Spinal cord (tissue), 9 donors: ENCODE measurements at regions not wholly inside any gene's neighbourhood (a gene's known extent, or its start where the extent isn't known, plus 50 kb on each side); places are given as distances from the start of the nearest gene placed in this dataset.
"Not testable (repeated sequence)": the region's sequence is repeated elsewhere in the genome, so short reads cannot be mapped to it uniquely, and the experiment has no call there.

Source experiments
- DNase-seq, 6 donors: peaks; one replicate each; pipeline versions ENCODE4 v3.0.0 to v3.0.0-alpha.2; 2013 to 2015; ENCODE audit warnings: low spot score in 6 of 6, low read depth in 4 of 6
- H3K27ac ChIP-seq: one replicate; pipeline ENCODE4 v1.5.1; 2013; ENCODE audit warnings: low read depth, low read length, control low read depth
- H3K27me3 ChIP-seq: one replicate; pipeline ENCODE4 v1.6.1; 2013; ENCODE audit warnings: low read length; ENCODE audit not compliant: control insufficient read depth, insufficient read depth
- H3K36me3 ChIP-seq: one replicate; pipeline ENCODE4 v1.6.1; 2013; ENCODE audit warnings: low read length; ENCODE audit not compliant: control insufficient read depth, insufficient read depth
- H3K4me1 ChIP-seq: one replicate; pipeline ENCODE4 v1.6.1; 2013; ENCODE audit warnings: low read length; ENCODE audit not compliant: control insufficient read depth, insufficient read depth
- H3K4me3 ChIP-seq: one replicate; pipeline ENCODE4 v1.5.1; 2013; ENCODE audit warnings: low read depth, low read length, control low read depth
- H3K9me3 ChIP-seq: one replicate; pipeline ENCODE4 v1.6.1; 2013; ENCODE audit warnings: low read length; ENCODE audit not compliant: control insufficient read depth, insufficient read depth
- WGBS: methylation state at CpG from one replicate; pipeline ENCODE4 v1.1.5; 2013; ENCODE audit warnings: missing lambda C conversion rate; ENCODE audit not compliant: insufficient coverage; 5-methylcytosine and 5-hydroxymethylcytosine counted together
- donor health status: healthy.

- Histone ChIP-seq H3K36me3 (no peaks in the 10 kb centered on the region), H3K4me1 (no peaks in the 10 kb centered on the region), H3K27me3 (no peaks in the 10 kb centered on the region), H3K27ac (no peak overlapping the region), H3K4me3 (no peak overlapping the region), H3K9me3 (no peaks in the 10 kb centered on the region)
- no peak for DNase-seq
- WGBS: 95% methylated on average over 4 of the region's 5 CpGs
These were observed 219.8 kb downstream of the TFCP2L1 start for GRCh38 chr2:121065239-121065638.

- Histone ChIP-seq H3K9me3 (no peaks in the 10 kb centered on the region), H3K4me1 (peaks cover 11% of the 10 kb centered on the region), H3K27me3 (no peaks in the 10 kb centered on the region), H3K4me3 (no peak overlapping the region), H3K36me3 (no peaks in the 10 kb centered on the region), H3K27ac (no peak overlapping the region)
- DNase-seq: no peak
- 95% methylated on average over 4 of the region's 6 CpGs for WGBS
These were observed 218.5 kb downstream of the TFCP2L1 start for GRCh38 chr2:121066526-121066925.

- Histone ChIP-seq H3K4me1 (peaks cover 11% of the 10 kb centered on the region), H3K9me3 (no peaks in the 10 kb centered on the region), H3K36me3 (no peaks in the 10 kb centered on the region), H3K4me3 (no peak overlapping the region), H3K27me3 (peaks cover under 1% of the 10 kb centered on the region), H3K27ac (no peak overlapping the region)
- DNase-seq: no peak
- WGBS: 74% methylated on average over 5 of the region's 7 CpGs
These were observed 216.2 kb downstream of the TFCP2L1 start for GRCh38 chr2:121068851-121069250.

DNA sequence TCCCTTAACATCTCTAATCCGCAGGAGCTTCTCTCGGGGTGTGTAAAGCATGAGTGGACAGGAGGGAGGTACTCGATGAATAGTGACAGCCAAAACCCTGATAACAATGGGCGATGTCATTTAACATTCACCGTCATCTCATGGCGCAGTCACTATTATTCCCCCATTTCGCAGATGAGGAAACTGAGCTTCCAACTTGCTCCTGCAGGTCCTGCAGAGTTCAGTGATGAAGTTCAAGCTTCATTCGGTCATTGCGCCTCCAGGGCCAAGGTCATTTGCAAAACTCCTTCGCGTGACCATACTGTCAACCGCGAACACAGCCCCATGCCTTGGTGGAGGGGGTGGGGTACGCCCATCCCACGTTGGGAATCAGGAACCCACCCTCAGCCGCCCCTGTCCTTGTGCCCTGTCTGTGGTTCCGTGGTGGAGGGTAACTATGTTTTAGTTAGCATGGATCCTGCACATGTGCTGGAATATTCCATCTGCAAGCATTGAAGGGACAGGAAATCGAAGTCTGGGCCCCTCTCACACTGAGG is 215.5 kb downstream of the TFCP2L1 start:
- no peak overlapping the region for H3K27ac ChIP-seq
- no peaks in the 10 kb centered on the region for H3K9me3 ChIP-seq
- 89% methylated on average over 13 of the region's 18 CpGs for WGBS
- peaks cover 18% of the 10 kb centered on the region for H3K4me1 ChIP-seq
- H3K27me3 ChIP-seq: peaks cover 5% of the 10 kb centered on the region
- no peak overlapping the region for H3K4me3 ChIP-seq
- no peak for DNase-seq
- H3K36me3 ChIP-seq: no peaks in the 10 kb centered on the region

GRCh38 chr2:121070061-121070460 is 214.9 kb downstream of the TFCP2L1 start:
- not testable (repeated sequence) for H3K36me3 ChIP-seq, H3K27ac ChIP-seq, H3K9me3 ChIP-seq, H3K4me3 ChIP-seq, H3K27me3 ChIP-seq, DNase-seq
- 96% methylated on average over 3 of the region's 11 CpGs for WGBS
- H3K4me1 ChIP-seq: peaks cover 23% of the 10 kb centered on the region

GRCh38 chr2:121071034-121071504 is 213.9 kb downstream of the TFCP2L1 start:
- H3K4me1 ChIP-seq: peaks cover 33% of the 10 kb centered on the region
- peak in 5 of 6 donors; percentile 43 to 87 (median 54) for DNase-seq
- no peaks in the 10 kb centered on the region for H3K36me3 ChIP-seq
- 22% methylated on average over 14 of the region's 14 CpGs for WGBS
- H3K27ac ChIP-seq: no peak overlapping the region
- peaks cover 15% of the 10 kb centered on the region for H3K27me3 ChIP-seq
- H3K4me3 ChIP-seq: no peak overlapping the region
- no peaks in the 10 kb centered on the region for H3K9me3 ChIP-seq

GRCh38 chr2:121072784-121073183 is 212.2 kb downstream of the TFCP2L1 start:
- no peak overlapping the region for H3K4me3 ChIP-seq
- 66% methylated on average over 13 of the region's 13 CpGs for WGBS
- DNase-seq: no peak
- H3K27me3 ChIP-seq: peaks cover 27% of the 10 kb centered on the region
- H3K4me1 ChIP-seq: peaks cover 45% of the 10 kb centered on the region
- no peak overlapping the region for H3K27ac ChIP-seq
- no peaks in the 10 kb centered on the region for H3K9me3 ChIP-seq
- no peaks in the 10 kb centered on the region for H3K36me3 ChIP-seq

- H3K4me1 ChIP-seq: peaks cover 50% of the 10 kb centered on the region
- no peak overlapping the region for H3K4me3 ChIP-seq
- H3K27me3 ChIP-seq: peaks cover 27% of the 10 kb centered on the region
- no peak overlapping the region for H3K27ac ChIP-seq
- H3K9me3 ChIP-seq: no peaks in the 10 kb centered on the region
- no peaks in the 10 kb centered on the region for H3K36me3 ChIP-seq
- no peak for DNase-seq
- 95% methylated on average over 14 of the region's 26 CpGs for WGBS
These were observed 211.4 kb downstream of the TFCP2L1 start for GRCh38 chr2:121073320-121074210.

- peaks cover 27% of the 10 kb centered on the region for H3K27me3 ChIP-seq
These were observed 210.6 kb downstream of the TFCP2L1 start for GRCh38 chr2:121074293-121074932.

More at GRCh38 chr2:121074293-121074932, 210.6 kb downstream of the TFCP2L1 start:
- Histone ChIP-seq H3K27ac (no peak overlapping the region), H3K4me1 (peaks cover 59% of the 10 kb centered on the region), H3K4me3 (no peak overlapping the region), H3K9me3 (no peaks in the 10 kb centered on the region), H3K36me3 (no peaks in the 10 kb centered on the region)
- WGBS: 42% methylated on average over 10 of the region's 11 CpGs
- DNase-seq: no peak
